Ammon's horn (tissue), 1 donor: ENCODE measurements at regions not wholly inside any gene's neighbourhood (a gene's known extent, or its start where the extent isn't known, plus 50 kb on each side); places are given as distances from the start of the nearest gene placed in this dataset.
A peak's percentile ranks its signal among the peaks of the same experiment; 100 is the strongest.

ENCODE experiments used
- DNase-seq: peaks from one replicate; pipeline ENCODE4 v3.0.0-alpha.2; 2016; ENCODE audit warnings: low spot score

DNA sequence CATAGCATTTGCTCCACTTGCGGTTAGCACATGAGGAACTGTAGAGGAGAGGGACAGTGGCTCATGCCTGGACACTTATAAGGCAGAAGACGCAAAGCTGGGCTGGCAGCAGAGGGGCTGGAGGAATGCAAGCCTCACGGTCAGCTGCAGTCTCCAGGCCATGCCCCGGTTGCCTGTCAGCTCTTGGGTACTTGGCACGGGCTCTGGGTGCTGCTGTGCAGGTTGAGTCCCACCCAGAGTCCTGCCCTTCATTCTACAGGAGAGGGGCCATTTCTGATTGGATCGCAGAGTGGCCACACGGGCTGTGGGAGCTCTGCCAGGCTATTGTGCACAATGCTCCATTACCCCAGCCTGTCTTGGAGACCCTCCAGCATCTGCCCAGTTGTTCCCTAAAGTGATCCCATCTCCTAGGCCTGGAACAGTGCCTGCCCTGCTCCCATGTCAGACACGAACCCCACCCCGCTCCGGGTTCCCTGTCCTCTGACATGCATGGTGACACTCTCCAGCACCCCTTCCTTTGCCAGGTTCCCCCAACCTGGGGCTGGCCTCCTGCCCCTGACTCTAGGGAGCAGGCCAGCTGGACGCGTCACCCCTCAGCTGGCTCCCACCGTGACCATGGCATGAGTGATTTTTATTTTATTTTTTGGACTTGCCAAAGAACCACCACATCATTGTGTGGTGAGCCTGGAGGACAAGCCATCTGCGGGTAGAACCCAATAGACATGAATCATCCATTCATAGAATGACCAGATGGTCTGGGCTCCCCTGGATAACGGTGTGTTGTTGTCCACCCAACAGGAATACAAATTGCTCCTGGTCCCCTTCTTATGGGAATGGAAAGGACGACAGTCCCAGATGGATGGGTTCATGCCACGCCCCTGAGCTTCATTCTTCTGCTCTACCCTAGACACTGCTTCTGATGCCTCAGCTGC, 51.0 kb upstream of the KLF13 start:
- DNase-seq: peak; percentile 34

DNA sequence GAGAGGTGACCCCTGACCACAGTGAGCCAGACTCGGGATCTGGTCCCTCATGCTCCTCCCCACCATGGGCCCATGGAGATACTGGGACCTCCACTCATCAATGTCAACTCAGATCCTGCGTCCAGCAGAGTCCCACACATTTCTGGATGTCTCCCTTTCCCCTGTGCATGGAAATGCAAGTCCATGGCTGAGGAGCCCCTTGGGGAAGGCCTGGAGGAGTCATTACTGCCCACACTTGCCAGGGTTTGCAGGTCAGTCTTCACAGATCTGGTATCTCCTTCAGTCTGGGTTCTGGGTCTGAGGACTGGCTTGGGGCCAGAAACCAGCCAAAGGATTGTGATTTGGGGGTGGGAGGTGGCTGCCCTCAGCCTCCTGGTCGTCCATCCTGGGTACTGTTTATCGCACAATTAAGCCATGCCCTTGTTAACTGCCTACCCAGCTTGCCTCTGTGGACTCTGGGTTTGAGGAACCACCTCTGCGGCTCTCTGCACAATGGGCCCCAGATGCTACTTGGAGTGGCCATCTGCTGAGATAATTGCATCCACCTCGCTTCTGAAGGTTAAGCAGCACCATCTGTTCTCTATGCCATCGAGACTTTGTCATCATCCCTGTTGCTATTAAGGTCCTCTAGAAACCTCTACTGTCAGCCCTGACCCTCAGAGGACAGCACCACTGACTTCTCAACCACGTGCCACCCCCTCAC, 49.9 kb upstream of the KLF13 start:
- DNase-seq: peak; percentile 2
